ENCODE measurements at regions not wholly inside any gene's neighbourhood (a gene's known extent, or its start where the extent isn't known, plus 50 kb on each side); places are given as distances from the start of the nearest gene placed in this dataset.

- 83% methylated on average over 3 of the region's 3 CpGs for WGBS
- Histone ChIP-seq H3K36me3 (ENCODE audit: control insufficient read depth in 4 of 4, insufficient read depth in 3 of 4, low read depth in 1 of 4, low read length in 3 of 4) (no peaks in the 10 kb centered on the region), H3K9me3 (ENCODE audit: control insufficient read depth in 4 of 4, low read length in 3 of 4) (no peaks in the 10 kb centered on the region), H3K4me3 (ENCODE audit: low read depth in 1 of 3, low read length in 3 of 3) (no peak overlapping the region), H3K9ac (ENCODE audit: low read depth in 1 of 2, low read length in 2 of 2) (no peak overlapping the region), H3K27me3 (ENCODE audit: control insufficient read depth in 4 of 4, insufficient read depth in 4 of 4, low read length in 3 of 4) (no peaks in the 10 kb centered on the region), H3K4me1 (ENCODE audit: control insufficient read depth in 4 of 4, insufficient read depth in 4 of 4, low read length in 3 of 4) (peaks cover 0 to 4% (median 0%) of the 10 kb centered on the region in 4 donors), H3K27ac (ENCODE audit: low read depth in 1 of 2, low read length in 2 of 2) (no peak overlapping the region)
- DNase-seq (ENCODE audit: low spot score), result no peak
- TF ChIP-seq RXRA (IDR thresholded peaks at IDR 0.05), result no peak
- TF ChIP-seq SP1 (IDR thresholded peaks at IDR 0.05), result no peak
- TF ChIP-seq MAX (IDR thresholded peaks at IDR 0.05), result no peak
- no peak for TF ChIP-seq TAF1 (conservative IDR thresholded peaks at IDR 0.05)
- TF ChIP-seq EGR1 (IDR thresholded peaks at IDR 0.05; ENCODE audit: low read depth in 2 of 2), result no peak
- TF ChIP-seq GABPA (IDR thresholded peaks at IDR 0.05 in 1 of 2, conservative IDR thresholded peaks at IDR 0.05 in 1 of 2), result no peak
- no peak for TF ChIP-seq HNF4A (conservative IDR thresholded peaks at IDR 0.05)
These were observed 60.3 kb upstream of the SPATA13 start for GRCh38 chr13:24100188-24100587.

GRCh38 chr13:24103782-24104372, 56.6 kb upstream of the SPATA13 start:
- H3K36me3 ChIP-seq (ENCODE audit: control insufficient read depth in 4 of 4, insufficient read depth in 3 of 4, low read depth in 1 of 4, low read length in 3 of 4), result no peaks in the 10 kb centered on the region
- peaks cover 0 to 3% (median 0%) of the 10 kb centered on the region in 4 donors for H3K4me1 ChIP-seq (ENCODE audit: control insufficient read depth in 4 of 4, insufficient read depth in 4 of 4, low read length in 3 of 4)
- no peak for DNase-seq (ENCODE audit: low spot score)
- no peaks in the 10 kb centered on the region for H3K9me3 ChIP-seq (ENCODE audit: control insufficient read depth in 4 of 4, low read length in 3 of 4)
- no peak overlapping the region for H3K27ac ChIP-seq (ENCODE audit: low read depth in 1 of 2, low read length in 2 of 2)
- TF ChIP-seq NR2F2 (IDR thresholded peaks at IDR 0.05) (no peak), JUND (IDR thresholded peaks at IDR 0.05) (no peak), CTCF (IDR thresholded peaks at IDR 0.05; ENCODE audit: low read depth, low read length, missing input control) (no peak), RXRA (IDR thresholded peaks at IDR 0.05) (no peak), GABPA (IDR thresholded peaks at IDR 0.05 in 1 of 2, conservative IDR thresholded peaks at IDR 0.05 in 1 of 2) (no peak), YY1 (IDR thresholded peaks at IDR 0.05) (no peak), FOXA1 (IDR thresholded peaks at IDR 0.05) (no peak), TAF1 (conservative IDR thresholded peaks at IDR 0.05) (no peak), EGR1 (IDR thresholded peaks at IDR 0.05; ENCODE audit: low read depth in 2 of 2) (no peak), REST (IDR thresholded peaks at IDR 0.05) (no peak)
- no peaks in the 10 kb centered on the region for H3K27me3 ChIP-seq (ENCODE audit: control insufficient read depth in 4 of 4, insufficient read depth in 4 of 4, low read length in 3 of 4)
- H3K4me3 ChIP-seq (ENCODE audit: low read depth in 1 of 3, low read length in 3 of 3), result no peak overlapping the region
- no peak overlapping the region for H3K9ac ChIP-seq (ENCODE audit: low read depth in 1 of 2, low read length in 2 of 2)
- 76% methylated on average over 9 of the region's 9 CpGs for WGBS
